Hepatic stellate cell (primary cell): ENCODE measurements at regions not wholly inside any gene's neighbourhood (a gene's known extent, or its start where the extent isn't known, plus 50 kb on each side); places are given as distances from the start of the nearest gene placed in this dataset.

Experiments
- DNase-seq: peaks from one replicate; pipeline ENCODE4 v3.0.0; 2011; ENCODE audit warnings: low spot score

- DNase-seq, result peak; percentile 4
Observed at GRCh38 chr13:105445796-105446195, 1089.7 kb downstream of the EFNB2 start.

DNA sequence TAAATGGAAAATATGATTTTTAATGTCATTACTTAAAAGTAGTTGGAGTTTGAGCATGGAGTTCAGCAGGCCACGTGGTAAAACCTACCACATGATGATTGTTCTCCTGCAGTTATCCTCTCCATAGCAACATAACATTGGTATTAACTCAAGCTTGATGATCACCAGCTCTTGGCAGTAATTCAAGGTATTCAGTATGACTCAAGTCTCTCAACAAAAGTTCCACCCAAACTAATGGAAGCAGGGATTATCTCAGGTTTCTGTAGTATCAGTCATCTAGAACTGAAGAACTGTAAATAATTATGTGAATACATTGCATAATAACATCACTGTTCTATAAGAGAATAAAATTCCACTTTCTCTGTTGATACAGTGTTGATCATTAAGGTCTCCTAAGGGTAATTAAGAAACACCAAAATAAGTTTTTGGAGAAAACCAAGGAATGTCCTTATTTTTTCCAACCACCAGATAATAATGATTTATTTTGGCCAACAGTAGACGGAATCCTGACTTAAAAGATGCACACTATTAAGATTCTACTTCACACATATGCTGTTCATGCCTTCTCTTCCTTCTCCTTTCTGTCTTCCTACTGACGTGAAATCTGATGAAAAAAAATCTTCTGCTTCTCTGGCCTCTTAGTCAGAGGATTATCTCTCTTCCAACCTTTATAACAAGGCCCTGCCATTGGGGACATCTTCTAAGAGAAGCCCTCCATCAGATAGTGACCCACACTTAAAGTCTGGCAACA, 1092.3 kb downstream of the EFNB2 start:
- peak; percentile 75 for DNase-seq

- no peak for DNase-seq
Observed at GRCh38 chr13:105442040-105442439, 1093.4 kb downstream of the EFNB2 start.

DNA sequence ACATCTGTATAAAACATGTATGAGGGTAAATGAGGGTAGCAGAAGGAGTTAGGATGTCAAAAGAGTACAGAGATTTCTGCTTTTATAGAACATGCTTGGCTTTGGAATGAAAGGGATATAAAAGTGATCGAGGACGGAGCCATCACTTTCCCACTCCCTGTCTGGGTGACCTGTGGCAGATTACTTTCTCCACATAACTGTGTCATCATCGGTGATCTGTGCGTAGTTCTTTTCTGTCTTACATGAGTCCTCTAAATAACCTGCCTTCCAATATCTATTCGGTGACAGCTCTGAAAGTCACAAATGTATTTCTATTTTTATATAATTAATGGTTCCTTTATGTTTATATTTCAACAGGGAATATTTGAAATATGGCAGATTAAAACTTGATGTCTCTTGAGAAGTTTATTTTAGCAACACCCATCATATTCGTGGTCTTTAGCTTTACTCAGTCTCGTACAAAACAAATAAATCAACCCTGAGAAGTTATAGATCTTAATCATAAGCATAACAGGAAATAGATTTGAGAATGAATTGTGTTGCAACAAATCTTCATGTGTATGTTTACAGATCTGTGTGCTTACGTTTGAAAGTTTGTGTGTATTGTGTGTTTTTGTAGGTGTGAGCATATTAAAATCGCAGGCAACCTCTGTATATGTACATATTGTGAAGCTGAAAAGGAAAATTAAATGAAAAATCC, 1094.3 kb downstream of the EFNB2 start:
- DNase-seq, result no peak

- no peak for DNase-seq
Observed at GRCh38 chr13:105436943-105437342, 1098.5 kb downstream of the EFNB2 start.

GRCh38 chr13:105432438-105432837, 1103.0 kb downstream of the EFNB2 start:
- no peak for DNase-seq

GRCh38 chr13:105428811-105429210, 1106.7 kb downstream of the EFNB2 start:
- DNase-seq, result no peak

- DNase-seq, result no peak
Observed at GRCh38 chr13:105426441-105426840, 1109.0 kb downstream of the EFNB2 start.

GRCh38 chr13:105414639-105415038, 1120.8 kb downstream of the EFNB2 start:
- no peak for DNase-seq

- no peak for DNase-seq
Observed at GRCh38 chr13:105412171-105412570, 1123.3 kb downstream of the EFNB2 start.

DNA sequence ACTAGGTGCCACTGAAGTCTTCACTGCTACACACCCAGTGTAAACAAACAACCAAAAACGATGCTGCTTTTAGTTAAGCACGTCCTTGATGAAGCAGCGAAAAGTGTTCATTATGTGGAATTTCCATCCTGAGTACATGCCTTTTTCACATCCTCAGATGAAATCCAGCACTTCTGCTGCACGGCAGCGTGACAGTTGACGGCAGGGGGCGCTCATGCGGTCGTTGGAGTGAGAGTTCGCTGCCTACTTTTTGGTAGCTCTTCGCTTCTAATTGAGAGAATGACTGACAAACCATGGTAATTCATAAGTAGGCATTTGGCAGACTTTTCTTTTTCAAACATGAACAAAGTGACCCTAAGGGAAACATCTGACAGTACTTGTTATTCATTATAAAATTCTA, 1124.9 kb downstream of the EFNB2 start:
- DNase-seq, result peak; percentile 6

DNA sequence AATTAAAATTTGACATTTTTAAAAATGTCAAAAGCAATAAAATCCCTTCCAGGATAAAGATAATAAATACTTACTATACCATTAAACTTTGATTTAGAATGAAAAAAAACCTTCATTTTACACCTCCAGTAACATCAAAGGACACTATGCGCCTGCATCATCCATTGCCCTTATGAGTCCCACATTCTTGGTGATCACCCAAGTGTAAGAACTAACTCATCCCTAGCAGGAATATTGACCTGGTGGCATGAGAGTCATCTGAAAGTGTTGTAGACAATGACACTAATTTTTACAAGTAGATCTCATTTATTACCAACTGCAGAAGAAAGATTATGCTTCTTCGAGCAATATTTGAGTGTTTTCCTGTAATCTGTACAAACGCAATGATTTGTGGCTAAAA, 1128.9 kb downstream of the EFNB2 start:
- no peak for DNase-seq

- no peak for DNase-seq
Observed at GRCh38 chr13:105403086-105403485, 1132.4 kb downstream of the EFNB2 start.

DNA sequence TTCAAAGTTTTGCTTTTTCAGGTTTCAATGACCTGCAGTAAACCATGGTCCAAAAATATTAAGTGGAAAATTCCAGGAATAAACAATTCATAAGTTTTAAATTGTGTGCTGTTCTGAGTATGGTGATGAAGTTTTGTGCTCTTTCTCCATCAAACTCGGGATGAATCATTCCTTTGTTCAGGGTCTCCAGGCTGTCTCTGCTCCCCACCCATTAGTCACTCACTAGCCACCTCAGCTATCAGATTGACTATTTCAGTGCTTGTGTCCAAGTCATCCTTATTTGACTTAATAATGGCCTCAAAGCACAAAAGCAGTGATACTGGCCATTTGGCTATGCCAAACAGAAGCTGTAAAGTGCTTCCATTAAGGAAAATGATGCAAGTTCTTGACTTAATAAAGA, 1140.4 kb downstream of the EFNB2 start:
- no peak for DNase-seq

GRCh38 chr13:105389373-105389772, 1146.1 kb downstream of the EFNB2 start:
- no peak for DNase-seq

- no peak for DNase-seq
Observed at GRCh38 chr13:105377452-105377851, 1158.0 kb downstream of the EFNB2 start.

GRCh38 chr13:105370011-105370650, 1165.3 kb downstream of the EFNB2 start:
- DNase-seq, result no peak

DNA sequence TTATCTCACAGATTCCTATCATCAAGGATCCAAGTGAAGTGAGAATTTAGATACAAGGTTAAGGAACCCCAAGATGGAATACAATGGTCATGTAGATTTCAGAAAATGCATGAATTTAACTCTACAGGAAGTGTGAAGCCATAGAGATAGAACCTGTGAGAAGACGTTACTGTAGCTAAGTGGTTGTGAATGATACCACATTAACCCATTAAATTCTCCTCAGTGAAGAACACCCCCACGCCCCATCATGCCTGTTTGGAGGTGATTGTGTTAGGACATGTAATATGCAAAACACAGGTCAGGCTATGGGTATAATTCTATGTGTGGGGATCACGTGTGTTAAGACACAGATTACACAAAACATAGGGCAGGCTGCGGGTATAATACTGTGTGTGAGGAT, 1166.7 kb downstream of the EFNB2 start:
- no peak for DNase-seq

- DNase-seq, result no peak
Observed at GRCh38 chr13:105365831-105366230, 1169.6 kb downstream of the EFNB2 start.

DNA sequence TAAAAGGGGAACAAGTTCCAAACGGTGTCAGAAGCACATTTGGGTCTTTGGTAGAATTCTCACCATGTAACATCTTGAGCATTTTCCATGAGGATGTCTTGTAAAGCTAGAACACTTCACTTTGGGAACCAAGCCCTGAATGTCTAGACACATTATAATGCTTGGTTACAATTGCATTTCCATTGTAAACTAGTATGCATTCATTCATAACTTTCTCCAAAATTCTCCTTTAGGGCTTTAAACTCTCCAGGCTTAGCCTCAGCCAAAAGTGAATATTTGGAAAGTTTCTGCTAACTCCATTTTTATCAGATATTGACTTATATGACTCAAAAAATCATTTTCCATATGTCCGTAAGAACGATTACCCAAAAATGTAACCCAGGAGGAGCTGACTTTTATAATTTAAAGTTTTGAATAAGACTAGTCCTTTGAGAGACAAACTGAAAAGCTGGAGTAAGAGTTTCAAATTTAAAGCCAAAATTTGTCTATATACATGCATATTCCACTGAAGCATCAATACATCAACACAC, 1170.4 kb downstream of the EFNB2 start:
- no peak for DNase-seq

GRCh38 chr13:105364191-105364590, 1171.3 kb downstream of the EFNB2 start:
- no peak for DNase-seq

DNA sequence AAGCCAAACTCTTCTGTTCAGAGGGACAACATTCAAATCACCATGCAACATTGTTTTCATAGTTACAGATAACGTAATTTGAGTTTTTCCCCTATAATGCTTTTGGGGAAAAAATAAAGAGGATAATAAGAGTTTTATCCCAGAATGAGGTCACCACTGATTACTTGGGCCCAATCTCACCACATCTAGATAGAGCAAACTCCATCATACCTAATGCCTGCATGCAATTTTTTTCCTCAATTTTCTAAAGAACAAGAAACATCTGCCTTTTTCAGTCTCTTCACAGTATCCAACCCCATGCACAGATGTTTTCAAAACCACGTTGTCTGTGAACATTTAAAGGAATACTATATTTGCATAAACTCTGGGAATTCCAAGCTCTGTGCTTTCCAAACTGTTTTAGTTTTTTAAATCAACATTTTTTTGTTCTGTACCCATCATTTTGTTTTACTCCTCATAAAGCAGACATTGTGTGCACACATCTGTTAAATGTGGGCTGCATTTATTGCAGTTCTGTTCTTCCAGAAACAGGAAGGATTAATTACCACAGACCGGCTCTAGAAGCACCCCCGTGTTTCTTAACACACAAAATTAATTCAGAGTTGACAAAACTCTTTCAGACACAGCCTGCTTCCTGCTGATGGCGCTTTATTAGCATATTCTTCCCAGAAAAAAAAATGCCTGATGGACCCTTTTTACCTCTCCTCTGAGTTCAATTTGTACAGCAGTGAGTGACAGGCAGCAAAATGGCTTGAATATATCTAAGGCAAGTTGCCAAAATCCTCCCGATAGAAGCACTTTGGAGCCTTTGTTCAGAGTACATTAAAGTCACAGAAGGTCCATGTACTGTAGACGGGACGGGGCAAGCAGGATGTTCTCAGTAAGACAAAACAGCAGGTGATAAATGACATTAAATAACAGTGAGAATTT, 1171.9 kb downstream of the EFNB2 start:
- DNase-seq, result no peak
